ENCODE measurements at regions not wholly inside any gene's neighbourhood (a gene's known extent, or its start where the extent isn't known, plus 50 kb on each side); places are given as distances from the start of the nearest gene placed in this dataset.

DNA sequence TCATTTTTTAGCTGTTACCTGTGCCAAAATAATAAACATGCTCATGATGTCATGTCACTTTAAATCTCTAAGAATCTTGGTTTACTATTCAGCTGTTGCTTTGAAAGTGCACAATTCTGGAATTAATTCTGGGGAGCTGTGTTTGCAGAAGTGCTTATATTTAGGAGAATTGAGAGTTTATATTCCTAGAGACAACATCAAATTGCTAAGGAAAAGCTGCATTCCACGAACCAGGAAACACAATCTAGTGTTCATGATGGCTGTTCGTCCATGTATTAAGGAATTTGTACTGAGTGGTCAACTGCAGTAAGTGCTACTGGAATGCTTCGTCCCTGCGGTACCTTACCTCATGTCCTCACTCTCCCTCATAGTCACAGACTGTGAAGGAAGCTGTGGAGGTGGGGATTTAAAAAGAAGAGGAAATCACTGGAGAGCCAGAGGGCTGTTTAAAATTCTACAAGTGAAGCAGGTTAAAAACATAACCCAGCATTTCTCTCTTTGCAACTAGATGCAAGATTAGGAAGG lies 161.0 kb downstream of the TRMT11 start:
- TF ChIP-seq POLR2AphosphoS5 (IDR thresholded peaks at IDR 0.05; ENCODE audit: borderline replicate concordance, low read depth, low read length), result no peak
- no peak for TF ChIP-seq EZH2 (IDR thresholded peaks at IDR 0.05)
- no peak for TF ChIP-seq FOXP2 (optimal IDR thresholded peaks at IDR 0.05; ENCODE audit: control extremely low read depth, extremely low read length, insufficient read depth)
